ENCODE measurements at regions not wholly inside any gene's neighbourhood (a gene's known extent, or its start where the extent isn't known, plus 50 kb on each side); places are given as distances from the start of the nearest gene placed in this dataset.

DNA sequence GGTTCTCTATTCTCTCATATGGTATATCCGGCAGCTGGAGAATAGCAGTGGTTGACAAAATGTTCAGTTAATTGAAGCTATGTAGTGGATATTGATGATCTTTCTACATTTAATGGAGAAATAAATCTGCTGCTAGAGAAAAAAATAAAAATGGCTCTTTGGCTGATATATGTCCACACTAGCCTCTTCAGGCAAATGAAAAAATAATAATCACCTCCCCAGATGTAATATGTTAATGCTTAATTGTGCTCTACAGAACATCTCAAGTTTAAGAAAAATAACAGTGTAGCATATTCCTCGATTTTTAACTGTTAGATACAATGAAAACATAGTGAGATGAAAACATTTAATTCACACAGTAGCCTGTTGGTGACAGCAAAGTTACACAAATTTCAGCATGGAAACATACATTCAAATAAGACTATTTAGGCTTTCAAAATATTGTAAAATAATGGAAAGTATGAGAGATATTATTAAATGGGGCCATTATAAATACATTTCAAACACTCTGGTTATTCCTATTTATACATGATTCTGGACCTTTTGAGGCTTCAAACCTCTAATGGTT is 543.0 kb downstream of the MAT2B start:
- TF ChIP-seq ZNF70 (CRISPR knock-in tag; IDR thresholded peaks at IDR 0.05) = no peak
- no peak for TF ChIP-seq SNAI2 (CRISPR knock-in tag; IDR thresholded peaks at IDR 0.05)
- no peak for TF ChIP-seq ZNF565 (CRISPR knock-in tag; conservative IDR thresholded peaks at IDR 0.05; ENCODE audit: low read depth)
- TF ChIP-seq TOX (CRISPR knock-in tag; IDR thresholded peaks at IDR 0.05; ENCODE audit: borderline replicate concordance) = no peak
- TF ChIP-seq ARNTL (CRISPR knock-in tag; IDR thresholded peaks at IDR 0.05; ENCODE audit: borderline replicate concordance, low read depth) = no peak
- no peak for TF ChIP-seq GLIS3 (CRISPR knock-in tag; IDR thresholded peaks at IDR 0.05)
- no peak for TF ChIP-seq RARB (CRISPR knock-in tag; IDR thresholded peaks at IDR 0.05)
- TF ChIP-seq, protein P1, sequence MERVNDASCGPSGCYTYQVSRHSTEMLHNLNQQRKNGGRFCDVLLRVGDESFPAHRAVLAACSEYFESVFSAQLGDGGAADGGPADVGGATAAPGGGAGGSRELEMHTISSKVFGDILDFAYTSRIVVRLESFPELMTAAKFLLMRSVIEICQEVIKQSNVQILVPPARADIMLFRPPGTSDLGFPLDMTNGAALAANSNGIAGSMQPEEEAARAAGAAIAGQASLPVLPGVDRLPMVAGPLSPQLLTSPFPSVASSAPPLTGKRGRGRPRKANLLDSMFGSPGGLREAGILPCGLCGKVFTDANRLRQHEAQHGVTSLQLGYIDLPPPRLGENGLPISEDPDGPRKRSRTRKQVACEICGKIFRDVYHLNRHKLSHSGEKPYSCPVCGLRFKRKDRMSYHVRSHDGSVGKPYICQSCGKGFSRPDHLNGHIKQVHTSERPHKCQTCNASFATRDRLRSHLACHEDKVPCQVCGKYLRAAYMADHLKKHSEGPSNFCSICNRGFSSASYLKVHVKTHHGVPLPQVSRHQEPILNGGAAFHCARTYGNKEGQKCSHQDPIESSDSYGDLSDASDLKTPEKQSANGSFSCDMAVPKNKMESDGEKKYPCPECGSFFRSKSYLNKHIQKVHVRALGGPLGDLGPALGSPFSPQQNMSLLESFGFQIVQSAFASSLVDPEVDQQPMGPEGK (CRISPR knock-in tag; IDR thresholded peaks at IDR 0.05; ENCODE audit: borderline replicate concordance) = no peak
- TF ChIP-seq, protein P2, sequence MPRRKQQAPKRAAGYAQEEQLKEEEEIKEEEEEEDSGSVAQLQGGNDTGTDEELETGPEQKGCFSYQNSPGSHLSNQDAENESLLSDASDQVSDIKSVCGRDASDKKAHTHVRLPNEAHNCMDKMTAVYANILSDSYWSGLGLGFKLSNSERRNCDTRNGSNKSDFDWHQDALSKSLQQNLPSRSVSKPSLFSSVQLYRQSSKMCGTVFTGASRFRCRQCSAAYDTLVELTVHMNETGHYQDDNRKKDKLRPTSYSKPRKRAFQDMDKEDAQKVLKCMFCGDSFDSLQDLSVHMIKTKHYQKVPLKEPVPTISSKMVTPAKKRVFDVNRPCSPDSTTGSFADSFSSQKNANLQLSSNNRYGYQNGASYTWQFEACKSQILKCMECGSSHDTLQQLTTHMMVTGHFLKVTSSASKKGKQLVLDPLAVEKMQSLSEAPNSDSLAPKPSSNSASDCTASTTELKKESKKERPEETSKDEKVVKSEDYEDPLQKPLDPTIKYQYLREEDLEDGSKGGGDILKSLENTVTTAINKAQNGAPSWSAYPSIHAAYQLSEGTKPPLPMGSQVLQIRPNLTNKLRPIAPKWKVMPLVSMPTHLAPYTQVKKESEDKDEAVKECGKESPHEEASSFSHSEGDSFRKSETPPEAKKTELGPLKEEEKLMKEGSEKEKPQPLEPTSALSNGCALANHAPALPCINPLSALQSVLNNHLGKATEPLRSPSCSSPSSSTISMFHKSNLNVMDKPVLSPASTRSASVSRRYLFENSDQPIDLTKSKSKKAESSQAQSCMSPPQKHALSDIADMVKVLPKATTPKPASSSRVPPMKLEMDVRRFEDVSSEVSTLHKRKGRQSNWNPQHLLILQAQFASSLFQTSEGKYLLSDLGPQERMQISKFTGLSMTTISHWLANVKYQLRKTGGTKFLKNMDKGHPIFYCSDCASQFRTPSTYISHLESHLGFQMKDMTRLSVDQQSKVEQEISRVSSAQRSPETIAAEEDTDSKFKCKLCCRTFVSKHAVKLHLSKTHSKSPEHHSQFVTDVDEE (CRISPR knock-in tag; IDR thresholded peaks at IDR 0.05) = no peak
- TF ChIP-seq, protein P3, sequence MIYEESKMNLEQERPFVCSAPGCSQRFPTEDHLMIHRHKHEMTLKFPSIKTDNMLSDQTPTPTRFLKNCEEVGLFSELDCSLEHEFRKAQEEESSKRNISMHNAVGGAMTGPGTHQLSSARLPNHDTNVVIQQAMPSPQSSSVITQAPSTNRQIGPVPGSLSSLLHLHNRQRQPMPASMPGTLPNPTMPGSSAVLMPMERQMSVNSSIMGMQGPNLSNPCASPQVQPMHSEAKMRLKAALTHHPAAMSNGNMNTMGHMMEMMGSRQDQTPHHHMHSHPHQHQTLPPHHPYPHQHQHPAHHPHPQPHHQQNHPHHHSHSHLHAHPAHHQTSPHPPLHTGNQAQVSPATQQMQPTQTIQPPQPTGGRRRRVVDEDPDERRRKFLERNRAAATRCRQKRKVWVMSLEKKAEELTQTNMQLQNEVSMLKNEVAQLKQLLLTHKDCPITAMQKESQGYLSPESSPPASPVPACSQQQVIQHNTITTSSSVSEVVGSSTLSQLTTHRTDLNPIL (CRISPR knock-in tag; IDR thresholded peaks at IDR 0.05; ENCODE audit: low read depth) = no peak
- TF ChIP-seq, protein P4, sequence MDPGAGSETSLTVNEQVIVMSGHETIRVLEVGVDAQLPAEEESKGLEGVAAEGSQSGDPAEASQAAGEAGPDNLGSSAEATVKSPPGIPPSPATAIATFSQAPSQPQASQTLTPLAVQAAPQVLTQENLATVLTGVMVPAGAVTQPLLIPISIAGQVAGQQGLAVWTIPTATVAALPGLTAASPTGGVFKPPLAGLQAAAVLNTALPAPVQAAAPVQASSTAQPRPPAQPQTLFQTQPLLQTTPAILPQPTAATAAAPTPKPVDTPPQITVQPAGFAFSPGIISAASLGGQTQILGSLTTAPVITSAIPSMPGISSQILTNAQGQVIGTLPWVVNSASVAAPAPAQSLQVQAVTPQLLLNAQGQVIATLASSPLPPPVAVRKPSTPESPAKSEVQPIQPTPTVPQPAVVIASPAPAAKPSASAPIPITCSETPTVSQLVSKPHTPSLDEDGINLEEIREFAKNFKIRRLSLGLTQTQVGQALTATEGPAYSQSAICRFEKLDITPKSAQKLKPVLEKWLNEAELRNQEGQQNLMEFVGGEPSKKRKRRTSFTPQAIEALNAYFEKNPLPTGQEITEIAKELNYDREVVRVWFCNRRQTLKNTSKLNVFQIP (CRISPR knock-in tag; IDR thresholded peaks at IDR 0.05; ENCODE audit: borderline replicate concordance, low read depth) = no peak

All from SK-N-SH treated with all-trans-retinoic acid at 6 μM for 48 hours (cell line).